ENCODE measurements at regions not wholly inside any gene's neighbourhood (a gene's known extent, or its start where the extent isn't known, plus 50 kb on each side); places are given as distances from the start of the nearest gene placed in this dataset.

DNA sequence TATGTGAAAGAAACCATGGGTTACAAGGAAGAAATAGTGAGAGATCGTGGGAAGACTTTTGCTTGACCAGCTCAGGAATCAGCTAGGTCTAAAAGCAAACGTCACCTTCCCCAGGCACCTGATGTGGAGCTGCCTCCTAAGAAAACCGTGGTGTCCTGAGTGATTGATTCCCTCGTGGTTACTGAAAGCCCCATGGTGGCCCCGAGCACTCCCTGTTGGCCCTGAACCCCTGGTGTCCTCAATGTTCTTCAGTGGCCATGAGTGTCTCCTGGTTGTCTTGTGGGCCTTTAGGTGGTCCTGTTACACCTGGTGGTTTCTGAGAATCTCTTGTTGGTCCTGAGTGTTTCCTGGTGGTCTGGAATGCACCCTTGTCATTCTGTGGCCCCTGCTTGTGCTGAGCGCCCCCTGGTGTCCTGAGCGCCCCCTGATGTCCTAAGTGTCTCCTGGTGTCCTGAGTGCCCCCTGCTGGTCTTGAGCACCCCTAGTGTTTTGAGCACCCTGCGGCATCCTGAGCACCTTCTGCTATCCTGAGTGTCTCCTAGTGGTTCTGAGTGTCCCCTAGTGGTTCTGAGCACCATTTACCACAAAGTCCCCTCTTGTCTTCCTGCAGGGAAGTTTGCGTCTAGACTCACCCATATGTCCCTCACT, 518.7 kb downstream of the TMEM121 start:
- H3K9me1 ChIP-seq (replicated peaks; ENCODE audit: control insufficient read depth, extremely low read depth, insufficient read depth, low read length), result no peaks in the 10 kb centered on the region
- no peak for TF ChIP-seq POLR2AphosphoS5 (IDR thresholded peaks at IDR 0.05; ENCODE audit: insufficient read depth, low read depth, low read length)
- TF ChIP-seq FOS (IDR thresholded peaks at IDR 0.05; ENCODE audit: borderline replicate concordance, insufficient read depth, low read length), result no peak
- TF ChIP-seq JUN (IDR thresholded peaks at IDR 0.05; ENCODE audit: borderline replicate concordance, insufficient read depth, insufficient read length, low read depth), result no peak
- no peak for TF ChIP-seq EZH2 (IDR thresholded peaks at IDR 0.05; ENCODE audit: borderline replicate concordance, low read depth, low read length, severe bottlenecking)
- TF ChIP-seq MYC (IDR thresholded peaks at IDR 0.05; ENCODE audit: low read depth, low read length), result no peak
- TF ChIP-seq POLR2A (IDR thresholded peaks at IDR 0.05; ENCODE audit: low read depth, low read length), result no peak
- TF ChIP-seq, protein P1, sequence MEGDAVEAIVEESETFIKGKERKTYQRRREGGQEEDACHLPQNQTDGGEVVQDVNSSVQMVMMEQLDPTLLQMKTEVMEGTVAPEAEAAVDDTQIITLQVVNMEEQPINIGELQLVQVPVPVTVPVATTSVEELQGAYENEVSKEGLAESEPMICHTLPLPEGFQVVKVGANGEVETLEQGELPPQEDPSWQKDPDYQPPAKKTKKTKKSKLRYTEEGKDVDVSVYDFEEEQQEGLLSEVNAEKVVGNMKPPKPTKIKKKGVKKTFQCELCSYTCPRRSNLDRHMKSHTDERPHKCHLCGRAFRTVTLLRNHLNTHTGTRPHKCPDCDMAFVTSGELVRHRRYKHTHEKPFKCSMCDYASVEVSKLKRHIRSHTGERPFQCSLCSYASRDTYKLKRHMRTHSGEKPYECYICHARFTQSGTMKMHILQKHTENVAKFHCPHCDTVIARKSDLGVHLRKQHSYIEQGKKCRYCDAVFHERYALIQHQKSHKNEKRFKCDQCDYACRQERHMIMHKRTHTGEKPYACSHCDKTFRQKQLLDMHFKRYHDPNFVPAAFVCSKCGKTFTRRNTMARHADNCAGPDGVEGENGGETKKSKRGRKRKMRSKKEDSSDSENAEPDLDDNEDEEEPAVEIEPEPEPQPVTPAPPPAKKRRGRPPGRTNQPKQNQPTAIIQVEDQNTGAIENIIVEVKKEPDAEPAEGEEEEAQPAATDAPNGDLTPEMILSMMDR (IDR thresholded peaks at IDR 0.05; ENCODE audit: extremely low read depth in 1 of 2, insufficient read depth in 1 of 2, low read depth in 1 of 2, low read length in 2 of 2), result no peak
- TF ChIP-seq, protein P2, sequence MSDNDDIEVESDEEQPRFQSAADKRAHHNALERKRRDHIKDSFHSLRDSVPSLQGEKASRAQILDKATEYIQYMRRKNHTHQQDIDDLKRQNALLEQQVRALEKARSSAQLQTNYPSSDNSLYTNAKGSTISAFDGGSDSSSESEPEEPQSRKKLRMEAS (IDR thresholded peaks at IDR 0.05; ENCODE audit: insufficient read depth, insufficient read length), result no peak
- TF ChIP-seq GATA2 (IDR thresholded peaks at IDR 0.05; ENCODE audit: insufficient read depth, insufficient read length, low read depth, low read length), result no peak
- no peaks in the 10 kb centered on the region for H3K4me1 ChIP-seq (ENCODE audit: control insufficient read depth, extremely low read depth, insufficient read depth, low read length)
- H3K4me2 ChIP-seq (ENCODE audit: insufficient read depth, low read length), result no peak overlapping the region
- no peaks in the 10 kb centered on the region for H4K20me1 ChIP-seq (replicated peaks; ENCODE audit: control insufficient read depth, extremely low read depth, insufficient read depth, low read length)
- no peaks in the 10 kb centered on the region for H3K27me3 ChIP-seq (ENCODE audit: control insufficient read depth in 2 of 2, insufficient read depth in 2 of 2, low read length in 2 of 2)
- no peak overlapping the region for H3K4me3 ChIP-seq (replicated peaks in 1 of 3; ENCODE audit: insufficient read depth in 1 of 3, low read depth in 1 of 3, low read length in 3 of 3)
- peaks cover 7% of the 10 kb centered on the region for H3K9me3 ChIP-seq (replicated peaks; ENCODE audit: control insufficient read depth, insufficient read depth, low read length)
- dilution Hi-C loops (cut with MboI; ENCODE audit: extremely low pct_ligation_motif_present, low sequenced_read_pairs), result no loop called here
- H3K79me2 ChIP-seq (ENCODE audit: control insufficient read depth, insufficient read depth, low read length), result no peaks in the 10 kb centered on the region
- BruUV-seq (replicated peaks), result no TSS peak
- intact Hi-C loops (cut with micrococcal nuclease), result no loop called here
- H2AFZ ChIP-seq (ENCODE audit: low read depth, low read length), result no peak overlapping the region
- DNase-seq (ENCODE audit: low read depth, low spot score), result no peak
- no peak for FAIRE-seq
- no peak overlapping the region for H3K9ac ChIP-seq (replicated peaks; ENCODE audit: extremely low read depth, insufficient read depth, low read length)
- no peak overlapping the region for H3K27ac ChIP-seq (ENCODE audit: insufficient read depth, low read depth, low read length)
- ChIA-PET POLR2A (no interaction called here), CTCF (no interaction called here)
- no peaks in the 10 kb centered on the region for H3K36me3 ChIP-seq (ENCODE audit: control insufficient read depth in 2 of 2, extremely low read depth in 1 of 2, insufficient read depth in 2 of 2, low read length in 2 of 2)

All from endothelial cell of umbilical vein (primary cell).